ENCODE measurements at regions not wholly inside any gene's neighbourhood (a gene's known extent, or its start where the extent isn't known, plus 50 kb on each side); places are given as distances from the start of the nearest gene placed in this dataset.

DNA sequence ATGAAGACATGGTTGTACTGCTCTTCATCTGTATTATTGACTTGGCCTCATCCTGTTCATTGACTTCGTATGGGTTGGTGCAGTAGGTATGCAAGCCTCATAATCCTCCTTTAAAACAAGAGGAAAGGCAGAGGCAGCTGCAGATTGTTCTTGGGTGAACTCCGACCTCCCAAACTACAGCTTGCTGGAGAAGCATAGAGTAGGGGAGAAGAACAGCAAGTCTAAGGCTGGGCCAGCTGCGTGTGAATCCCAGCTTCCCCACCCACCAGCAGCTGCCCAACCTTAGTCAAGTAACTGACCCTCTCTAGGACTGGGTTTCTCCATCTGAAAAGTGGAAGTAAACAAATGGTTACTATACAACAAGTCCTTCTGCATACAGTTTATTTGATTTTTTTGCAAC is 114.5 kb upstream of the WWC1 start:
- TF ChIP-seq CTCF (IDR thresholded peaks at IDR 0.05 in 4 of 5, conservative IDR thresholded peaks at IDR 0.05 in 1 of 5) (no peak), POLR2A (IDR thresholded peaks at IDR 0.05) (no peak)

Measured in gastrocnemius medialis (tissue), 4 donors.